Activated CD4-positive, CD25-positive, alpha-beta regulatory T cell treated with anti-CD3 and anti-CD28 coated beads, Interleukin-2, amount 50 U/mL, for 72 hours (primary cell): ENCODE measurements at regions not wholly inside any gene's neighbourhood (a gene's known extent, or its start where the extent isn't known, plus 50 kb on each side); places are given as distances from the start of the nearest gene placed in this dataset.

ENCODE experiments used
- DNase-seq: peaks from one replicate; pipeline ENCODE4 v3.0.0; 2021

DNA sequence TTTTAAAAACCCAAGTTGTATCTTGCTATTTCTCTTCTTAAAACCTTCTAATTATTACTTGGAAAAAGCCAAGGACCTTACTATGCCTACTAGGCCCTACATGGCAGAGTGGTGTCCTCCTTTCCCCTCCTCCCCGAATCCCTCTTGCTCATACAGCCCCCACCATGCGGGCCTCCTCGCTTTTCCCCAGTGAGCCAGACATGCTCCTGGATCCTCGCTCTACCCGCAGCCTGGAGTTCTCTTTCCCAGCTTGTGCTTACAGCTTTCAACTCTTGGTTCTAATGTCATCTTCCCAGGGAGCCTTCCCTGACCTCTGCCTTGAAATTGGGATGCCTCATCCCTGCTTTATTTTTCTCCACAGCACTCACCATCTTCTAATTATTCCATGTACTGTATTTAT, 111.8 kb upstream of the TLE3 start:
- no peak for DNase-seq

DNA sequence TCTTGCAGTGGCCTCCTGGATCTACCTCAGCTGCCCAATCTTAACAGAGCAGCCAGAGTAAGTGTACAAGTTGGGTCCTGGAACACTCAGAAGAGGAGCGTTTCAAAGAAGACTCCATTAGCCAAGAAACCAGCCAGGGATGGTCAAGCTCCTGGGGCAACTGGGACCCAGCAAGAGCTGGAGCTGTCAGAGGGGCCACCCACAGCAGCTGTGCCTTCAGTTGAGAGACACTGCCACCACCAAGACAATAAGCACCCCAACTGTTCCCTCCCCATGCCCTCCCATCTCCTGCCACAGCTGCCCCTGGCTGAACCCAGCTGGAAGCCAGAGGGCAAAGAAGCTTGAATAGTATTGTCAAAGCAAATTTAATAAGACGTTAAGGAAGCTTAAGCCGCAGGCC, 110.6 kb upstream of the TLE3 start:
- DNase-seq: no peak

DNA sequence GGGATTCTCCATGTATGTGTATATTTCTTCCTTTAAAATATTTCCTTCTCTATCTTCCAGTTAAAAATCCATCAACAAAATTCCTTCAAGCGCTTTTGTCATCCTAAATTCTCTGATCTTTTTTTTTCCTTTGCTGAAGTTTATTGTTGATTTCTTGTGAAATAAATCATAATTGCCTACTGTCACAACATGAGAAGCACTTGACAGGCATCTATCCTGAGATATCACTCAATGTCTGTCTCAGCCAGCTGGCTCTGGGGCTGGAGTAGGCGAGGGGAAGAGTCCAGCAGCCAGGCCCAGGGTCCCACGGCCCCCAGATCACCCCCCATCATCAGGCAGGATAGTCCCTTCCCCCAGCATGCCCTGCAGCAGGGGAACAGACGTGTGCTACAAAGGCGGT, 109.0 kb upstream of the TLE3 start:
- DNase-seq: no peak

DNA sequence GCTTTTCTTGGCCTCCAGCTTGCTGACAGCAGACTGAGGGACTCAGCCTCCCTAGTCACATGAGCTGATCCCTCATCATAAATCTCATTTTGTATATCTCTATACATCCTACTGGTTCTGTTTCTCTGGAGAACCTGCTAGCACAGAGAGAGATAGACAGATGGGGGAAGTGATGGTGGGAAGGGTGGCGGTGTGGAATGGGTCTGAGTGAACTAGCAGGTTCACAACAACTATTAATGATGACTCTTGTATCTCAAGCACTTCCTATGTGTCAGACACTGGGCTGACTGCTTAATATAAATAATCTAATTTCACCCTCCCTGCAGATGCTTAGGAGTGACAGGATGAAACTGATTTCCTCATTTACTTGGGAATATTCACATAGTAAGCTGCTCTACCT, 106.9 kb upstream of the TLE3 start:
- no peak for DNase-seq

DNA sequence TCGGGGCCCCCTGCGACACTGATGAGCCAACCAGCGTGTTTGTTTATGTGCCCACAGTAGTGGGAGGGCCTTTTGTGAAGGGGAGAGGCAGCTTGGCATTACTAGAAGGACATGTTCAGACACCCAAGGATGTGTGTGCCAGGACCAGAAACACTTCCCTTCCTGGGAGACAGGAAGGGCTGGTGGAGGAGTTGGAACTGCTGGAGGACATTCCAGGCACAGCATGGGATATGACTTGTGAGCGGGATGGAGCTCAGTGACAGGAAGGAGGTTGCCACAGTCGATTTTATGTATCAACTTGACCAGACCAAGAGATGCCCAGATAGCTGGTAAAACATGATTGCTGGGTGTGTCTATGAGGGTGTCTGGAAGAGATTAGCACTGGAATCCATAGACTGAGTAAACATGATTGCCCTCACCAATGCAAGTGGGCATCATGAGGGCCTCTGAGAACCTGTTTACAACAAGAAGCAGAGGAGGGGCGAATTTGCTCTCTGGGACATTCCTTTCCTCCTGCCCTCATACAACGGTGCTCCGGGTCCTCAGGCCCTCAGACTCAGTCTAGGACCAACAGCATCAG, 106.4 kb upstream of the TLE3 start:
- DNase-seq: no peak

DNA sequence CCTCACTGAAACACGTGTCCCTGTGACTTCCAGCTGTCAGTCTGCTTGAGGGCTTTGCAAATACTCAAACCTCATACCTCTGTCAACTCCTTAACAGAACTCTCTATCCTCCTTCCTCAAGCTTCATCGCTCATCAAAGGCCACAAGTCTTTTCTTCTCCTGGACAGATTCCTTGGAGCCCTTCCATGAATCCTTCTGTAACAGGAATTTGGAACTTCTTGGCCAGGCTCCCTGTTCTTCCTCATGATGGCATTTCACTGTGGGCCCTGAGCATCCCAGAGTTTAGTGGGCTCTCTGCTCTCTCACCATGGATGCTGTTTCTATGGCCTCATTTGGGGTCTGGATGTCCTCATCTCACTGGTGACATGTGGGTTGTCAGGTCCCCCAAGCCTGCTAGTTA, 105.0 kb upstream of the TLE3 start:
- DNase-seq: no peak

DNA sequence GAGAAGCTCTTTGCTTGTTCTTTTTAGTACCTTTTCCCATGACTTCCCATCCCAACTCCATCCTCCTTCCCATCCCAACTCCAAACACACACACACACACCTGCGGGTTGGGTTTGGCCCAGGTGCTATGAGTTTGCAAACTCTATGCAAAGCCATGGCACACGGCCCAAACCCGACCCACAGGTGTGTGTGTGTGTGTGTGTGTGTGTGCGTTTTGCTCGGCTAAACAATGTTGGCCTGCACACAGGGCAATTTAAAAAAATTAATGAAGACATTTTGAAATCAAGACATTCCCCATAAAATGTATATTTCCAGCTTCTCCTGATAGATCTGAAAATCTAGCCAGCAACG, 103.7 kb upstream of the TLE3 start:
- no peak for DNase-seq

DNA sequence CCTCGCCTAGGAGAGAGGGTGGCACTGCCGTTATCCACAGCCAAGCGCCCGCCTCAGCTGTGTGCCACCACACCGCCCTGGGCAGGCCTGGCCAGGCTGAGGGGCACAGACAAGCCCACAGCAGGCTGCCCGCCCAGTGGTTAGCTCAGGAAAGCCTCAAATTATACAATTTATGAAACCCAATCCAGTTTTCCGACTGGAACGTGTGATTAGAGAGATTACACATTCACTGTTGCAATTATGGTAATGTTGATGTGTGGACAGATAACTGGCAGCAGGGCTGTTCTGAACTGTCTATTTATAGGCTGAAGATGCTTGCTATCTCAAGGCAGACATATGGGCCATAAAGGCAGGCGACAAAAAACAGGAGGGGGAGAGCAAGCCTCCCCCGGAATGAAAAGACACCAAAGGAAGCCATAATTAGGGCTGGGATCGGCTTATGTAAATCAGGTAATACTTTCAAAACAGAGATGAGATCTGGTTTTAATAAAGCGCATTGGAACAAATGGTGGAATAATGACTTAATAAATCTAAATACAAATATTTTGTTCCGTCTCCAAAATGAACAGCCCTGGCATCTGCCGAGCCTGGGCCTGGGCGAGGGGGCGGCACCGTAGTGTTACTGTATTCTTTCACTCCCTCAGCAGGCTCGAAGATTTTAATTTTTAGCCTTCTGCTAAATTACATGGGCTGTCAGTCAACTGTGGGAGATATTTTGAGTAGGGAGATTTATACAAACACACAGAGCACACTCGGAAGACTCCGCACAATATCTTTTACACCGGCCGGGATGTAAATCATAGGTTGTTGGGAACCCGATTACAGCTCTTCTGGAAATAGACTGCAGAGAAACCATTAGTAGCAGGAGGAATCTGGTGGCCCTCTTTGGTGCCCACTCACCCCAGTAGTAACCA, 103.1 kb upstream of the TLE3 start:
- DNase-seq: no peak

DNA sequence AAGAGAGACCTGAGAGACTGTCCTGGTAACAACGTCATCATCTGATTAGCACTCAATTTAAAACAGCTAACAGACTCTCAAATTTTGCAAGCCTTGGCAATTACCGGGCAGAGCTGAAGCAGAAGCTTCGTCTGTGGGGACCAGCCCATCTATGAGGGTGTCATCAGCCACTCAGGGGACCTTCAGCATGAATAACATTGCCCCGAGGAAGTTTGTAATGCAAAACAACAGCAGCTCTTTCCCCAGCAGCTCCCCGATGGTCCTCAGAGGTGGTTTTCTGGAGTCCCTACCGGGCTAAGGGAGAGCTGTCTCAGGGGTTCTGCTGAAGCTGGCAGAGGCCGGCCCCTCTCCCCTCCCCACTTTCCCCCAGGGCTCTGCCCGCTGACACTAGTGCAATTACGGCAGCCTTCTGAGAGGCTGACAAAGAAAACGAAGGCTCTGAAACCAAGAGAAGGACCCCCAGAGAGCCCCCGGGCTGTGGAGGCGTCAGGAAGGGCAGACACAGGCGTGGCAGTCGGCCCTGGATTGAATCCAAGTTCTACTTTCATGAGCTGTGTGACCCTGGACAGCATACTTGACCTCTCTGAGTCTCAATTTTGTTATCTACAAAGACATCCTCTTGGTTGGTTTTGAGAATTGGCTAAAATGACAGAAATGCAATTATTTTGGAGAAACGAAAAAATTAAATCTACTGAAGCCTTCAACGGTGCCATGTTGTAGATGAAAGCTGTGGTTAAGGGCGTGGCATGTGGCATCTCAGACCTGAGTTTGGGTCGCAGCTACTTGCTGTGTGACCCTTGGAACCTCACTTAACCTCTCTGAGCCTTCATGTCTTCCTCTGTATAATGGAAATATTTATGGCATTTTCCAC, 102.1 kb upstream of the TLE3 start:
- DNase-seq: no peak

DNA sequence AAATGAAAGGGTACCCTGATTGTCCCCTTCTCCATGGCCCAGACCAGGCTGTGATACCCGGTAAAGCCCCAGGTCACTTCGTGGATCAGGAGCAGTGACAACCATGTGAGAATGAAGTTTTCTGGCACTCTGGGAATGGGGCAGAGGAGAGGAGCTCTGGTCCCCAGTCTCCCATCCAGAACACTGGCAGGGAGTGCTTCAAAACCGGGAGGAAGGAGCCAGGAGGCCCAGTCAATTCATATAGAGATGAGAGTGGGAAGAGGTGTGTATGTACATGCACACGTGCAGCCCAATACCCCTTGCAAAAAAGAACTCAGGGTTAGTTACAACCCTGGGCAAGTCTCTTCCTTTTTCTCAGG, 101.4 kb upstream of the TLE3 start:
- no peak for DNase-seq

DNA sequence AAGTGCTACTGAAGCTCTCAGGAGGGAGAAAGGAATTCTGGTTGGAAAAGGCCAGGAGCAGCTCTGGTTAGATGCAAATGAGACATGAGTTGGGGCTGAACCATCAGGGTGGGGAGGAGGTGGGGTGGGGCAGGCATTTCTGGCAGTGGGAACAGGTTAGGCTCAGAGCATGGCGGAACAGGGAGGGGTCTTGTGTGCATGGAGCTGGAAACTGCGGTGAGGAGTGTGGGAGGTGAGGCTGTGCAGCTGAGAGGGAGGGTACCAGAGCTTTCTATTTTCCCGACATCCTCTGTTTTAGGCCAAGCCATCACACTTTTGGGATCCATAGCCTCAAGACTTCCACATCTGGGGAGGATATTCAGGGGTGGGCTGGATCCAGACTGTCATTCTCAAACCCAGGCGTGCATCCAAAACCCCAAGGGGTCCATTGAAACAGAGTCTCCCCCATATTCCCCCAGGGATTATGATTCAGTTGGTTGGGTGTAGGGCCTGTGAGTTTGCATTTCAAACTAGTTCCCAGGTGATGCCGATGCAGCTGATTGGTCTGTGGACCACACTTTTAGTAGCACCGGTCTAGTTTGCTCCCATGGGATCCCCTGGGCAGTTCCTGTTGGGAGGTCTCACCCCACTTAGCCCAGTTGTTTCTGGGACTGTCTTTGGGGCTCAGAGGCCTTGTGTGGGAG, 100.9 kb upstream of the TLE3 start:
- DNase-seq: no peak

DNA sequence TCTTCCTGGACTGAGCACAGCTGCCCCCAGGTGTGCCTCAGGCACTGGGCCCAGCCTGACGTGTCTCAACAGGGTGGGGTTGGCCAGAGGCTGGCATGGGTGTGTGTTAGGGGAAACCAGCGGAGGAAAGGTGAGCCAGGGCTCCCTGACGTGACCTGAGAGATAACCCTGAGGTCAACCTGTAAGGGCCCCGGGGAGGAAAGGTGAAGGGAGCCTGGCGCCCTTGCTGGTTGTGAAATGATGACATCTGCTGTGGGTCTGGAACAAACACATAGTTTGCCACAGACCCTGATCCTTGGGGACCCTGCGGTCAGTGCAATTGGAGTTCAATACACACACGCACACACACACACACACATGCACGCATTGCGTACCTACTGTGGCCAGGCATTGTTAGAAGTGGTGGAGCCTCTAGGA, 100.2 kb upstream of the TLE3 start:
- DNase-seq: no peak

DNA sequence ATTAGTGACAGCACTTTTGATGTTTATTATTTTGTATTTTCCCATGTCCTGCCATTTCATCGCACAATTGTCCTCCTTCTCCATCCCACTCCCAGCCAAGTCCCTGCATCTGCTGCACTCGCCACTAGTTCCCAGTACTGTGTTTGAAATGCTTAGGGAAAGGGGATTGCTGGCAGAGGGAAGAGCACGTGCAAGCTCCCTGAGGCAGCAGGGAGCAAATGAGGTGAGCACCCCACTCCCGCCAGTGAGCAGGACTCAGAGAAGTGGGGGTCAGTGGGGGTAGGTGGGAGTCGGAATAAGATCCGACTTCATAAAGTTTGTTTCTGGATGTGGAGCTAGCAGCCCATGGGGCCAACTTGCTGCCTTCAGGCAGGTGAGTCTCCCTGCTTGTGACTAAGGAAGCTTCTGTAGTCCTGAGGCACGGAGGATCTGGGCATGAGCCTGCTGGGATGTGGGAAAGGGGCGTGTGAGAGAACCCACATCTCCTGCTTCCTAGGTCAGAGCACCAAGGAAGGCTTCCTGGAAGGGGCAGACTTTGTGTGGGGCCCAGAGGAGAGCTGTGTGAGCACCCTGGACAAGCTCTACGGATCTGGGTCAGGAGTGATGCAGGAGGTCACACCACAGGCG, 99.7 kb upstream of the TLE3 start:
- no peak for DNase-seq

DNA sequence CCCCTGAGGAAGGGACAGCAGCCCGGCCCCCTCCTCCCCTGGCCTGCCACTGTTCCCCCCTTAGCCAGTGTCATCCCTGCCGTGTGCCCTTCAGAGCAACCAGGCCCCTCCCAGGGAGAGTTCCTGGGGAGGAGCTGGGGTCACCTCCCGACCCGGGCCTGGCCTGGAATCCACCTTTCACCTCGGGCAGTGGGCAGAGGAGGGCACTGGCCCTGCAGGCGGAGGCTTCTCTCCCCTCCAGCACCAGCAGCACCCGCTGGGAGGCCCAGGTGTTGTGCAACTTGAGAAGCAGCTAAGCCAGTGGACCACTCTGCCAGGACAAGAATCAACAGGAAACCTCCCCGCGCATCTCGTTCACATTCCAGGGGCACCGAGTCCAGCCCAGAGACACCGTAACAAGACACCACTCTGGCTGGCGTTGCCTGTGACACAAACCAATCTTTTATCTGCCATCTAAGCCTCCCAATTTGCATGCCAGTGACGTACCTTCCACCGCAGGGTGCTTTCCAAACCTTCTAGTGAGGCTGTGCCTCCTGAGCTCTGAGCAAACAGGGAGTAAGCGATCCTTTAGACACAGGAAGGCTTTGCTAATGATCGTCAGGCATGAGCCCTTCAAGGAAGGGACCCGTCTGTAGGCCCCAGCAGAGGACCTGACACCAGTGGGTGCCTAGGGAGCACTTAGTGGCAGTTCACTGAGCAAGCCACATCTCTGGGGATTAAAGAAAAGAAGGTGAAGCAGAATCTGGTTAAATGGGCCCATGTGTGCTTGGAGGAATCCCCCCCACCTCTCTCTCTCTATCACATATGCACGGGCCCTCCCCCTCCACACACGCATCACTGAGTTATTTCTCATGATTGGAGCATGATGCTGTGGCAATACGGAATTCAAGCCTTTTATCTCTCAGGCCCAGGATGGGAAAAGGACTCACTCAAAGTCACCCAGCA, 98.9 kb upstream of the TLE3 start:
- peak; percentile 57 for DNase-seq

DNA sequence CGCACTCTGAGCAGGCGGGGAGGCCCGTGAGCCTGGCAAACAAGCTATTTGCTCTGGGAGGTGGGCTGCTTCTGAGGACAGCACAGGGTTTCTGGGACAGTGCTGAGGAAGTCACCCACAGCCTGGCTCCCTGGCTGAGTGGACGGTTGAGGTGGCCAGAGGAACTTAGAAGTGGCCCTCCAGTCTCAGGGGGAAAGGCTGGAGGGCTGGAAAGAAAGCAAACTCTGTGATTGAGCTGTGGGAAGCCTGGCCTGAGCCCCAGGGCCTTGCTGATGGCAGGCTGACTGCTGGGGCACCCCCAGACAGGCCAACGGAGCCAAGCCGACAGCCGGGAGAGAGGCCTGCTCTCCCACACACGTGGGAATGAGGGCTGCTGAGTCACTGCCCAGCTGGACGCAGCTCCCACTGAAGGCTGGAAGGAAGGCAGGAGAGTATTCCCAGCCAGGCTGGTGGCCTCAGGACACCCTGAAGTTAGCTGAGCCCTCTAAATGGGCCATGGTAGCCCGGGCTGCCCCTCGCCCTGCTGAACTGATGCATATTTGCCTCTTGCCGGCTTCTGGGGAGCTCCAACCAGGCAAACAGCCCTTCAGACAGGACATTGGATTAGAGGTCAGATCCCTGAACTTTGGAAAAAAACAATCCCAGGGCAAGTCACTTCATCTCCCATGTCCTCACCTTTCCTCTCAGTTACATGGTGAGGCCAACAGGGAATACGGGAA, 98.0 kb upstream of the TLE3 start:
- DNase-seq: no peak

DNA sequence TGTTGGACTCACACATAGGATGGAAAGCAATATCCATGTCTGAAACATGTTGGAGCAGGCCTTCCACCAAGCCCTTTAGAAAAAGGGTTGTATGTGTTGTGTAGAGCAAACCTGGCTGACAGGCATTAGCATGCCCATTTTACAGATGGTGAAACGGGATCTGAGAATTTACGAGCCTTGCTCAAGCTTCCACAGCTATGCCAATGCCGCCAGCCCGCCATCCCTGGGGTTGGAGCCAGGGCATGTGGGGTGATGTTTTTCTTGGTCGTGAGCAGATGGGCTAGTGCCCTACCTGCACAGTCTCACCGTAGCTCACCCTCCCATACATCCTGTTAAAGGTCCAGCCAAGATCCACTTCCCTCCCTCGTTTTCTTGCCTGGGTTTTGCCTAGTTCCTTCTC, 97.5 kb upstream of the TLE3 start:
- no peak for DNase-seq

DNA sequence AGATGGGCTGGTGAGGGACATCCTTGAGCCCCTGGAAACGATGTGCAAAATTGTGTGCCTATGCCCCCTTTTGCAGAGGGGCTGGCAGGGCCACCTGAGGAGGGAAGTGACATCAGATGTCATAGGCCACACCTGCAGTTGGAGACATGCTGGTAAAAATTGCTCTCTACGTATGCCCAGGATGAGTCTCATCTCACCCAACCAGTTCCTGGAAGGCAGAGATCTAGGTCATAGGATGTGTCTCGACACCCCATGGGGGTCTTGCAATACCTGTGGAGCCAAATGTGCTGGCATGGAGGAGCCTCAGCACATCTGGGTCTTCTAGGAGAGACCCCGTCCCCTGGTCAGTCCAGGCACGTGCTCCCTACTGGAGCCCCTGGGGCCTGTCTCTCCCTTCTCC, 96.5 kb upstream of the TLE3 start:
- DNase-seq: no peak

DNA sequence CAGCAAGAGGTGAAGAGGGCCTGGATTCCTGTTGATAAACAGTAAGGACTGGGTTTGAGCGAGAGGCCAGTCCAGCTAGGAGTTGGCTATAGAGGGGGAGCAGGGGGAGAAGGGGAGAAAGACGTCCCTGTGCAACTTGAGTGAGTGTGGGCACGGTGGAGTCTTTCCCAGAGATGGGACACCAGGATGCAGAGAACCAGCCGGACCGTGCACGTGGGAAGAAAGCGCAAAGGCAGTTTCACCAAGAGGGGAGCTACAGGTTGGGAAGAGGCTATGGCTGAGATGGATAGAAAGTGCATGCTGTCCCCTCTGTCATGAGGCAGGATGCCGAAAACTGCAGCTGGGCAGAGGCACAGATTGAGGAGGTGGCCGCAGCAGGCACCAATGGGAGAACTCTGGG, 96.0 kb upstream of the TLE3 start:
- no peak for DNase-seq

DNA sequence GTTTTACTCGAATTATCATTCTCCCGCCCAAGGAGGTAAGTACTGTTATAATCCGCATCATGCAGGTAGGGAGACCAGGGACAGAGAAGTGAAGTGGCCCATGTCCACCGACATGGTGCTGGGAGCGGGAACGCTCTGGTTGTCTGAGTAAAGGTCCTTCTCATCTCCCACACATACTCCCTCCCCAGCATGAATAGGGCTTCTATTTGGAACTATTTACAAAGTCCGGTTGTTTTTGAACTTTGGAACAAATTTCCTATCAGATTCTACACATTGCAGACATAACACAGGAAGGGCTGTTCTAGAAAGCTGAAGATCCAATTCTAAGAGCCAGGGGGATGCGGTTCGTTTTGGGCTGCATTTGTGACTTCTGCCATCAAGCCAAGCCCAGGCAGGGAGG, 94.8 kb upstream of the TLE3 start:
- DNase-seq: no peak

DNA sequence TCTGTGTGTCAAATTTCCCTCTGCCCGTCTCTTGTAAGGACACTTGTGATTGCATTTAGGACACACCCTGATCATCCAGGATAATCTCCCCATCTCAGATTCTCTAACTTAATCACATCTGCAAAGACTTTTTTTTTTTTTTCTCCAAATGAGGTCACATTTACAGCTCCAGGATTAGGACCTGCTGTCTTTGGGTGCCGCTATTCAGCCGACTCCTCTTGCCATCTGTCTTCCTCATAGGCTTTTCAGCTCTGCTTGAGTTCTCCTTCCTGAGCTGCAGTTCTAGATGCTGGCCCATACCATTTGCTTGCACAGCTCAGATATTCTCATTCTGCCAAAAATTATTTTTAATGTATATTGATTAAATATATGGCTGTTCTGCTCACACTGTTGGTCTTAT, 94.3 kb upstream of the TLE3 start:
- DNase-seq: no peak

DNA sequence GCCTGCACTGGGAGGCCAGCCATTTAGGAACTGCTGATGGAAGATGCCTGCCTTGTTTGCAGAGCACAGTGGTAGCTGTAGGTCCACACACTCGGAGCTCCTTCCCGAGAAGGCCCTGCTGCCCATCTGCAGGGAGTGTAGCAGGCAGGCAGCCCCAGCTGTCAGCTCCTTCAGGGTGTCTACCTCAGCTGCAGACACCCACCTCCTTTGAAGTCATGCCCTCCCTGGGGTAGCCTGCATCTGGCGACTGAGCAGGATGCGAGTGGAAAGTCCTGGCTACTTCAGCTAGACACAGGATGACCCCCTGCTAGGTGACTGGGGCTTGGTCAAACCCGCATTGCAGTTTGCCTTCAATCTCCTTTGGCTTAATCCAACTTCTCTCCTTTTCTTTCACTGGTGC, 93.2 kb upstream of the TLE3 start:
- no peak for DNase-seq
